Adrenal gland (tissue), 9 donors: ENCODE measurements at regions not wholly inside any gene's neighbourhood (a gene's known extent, or its start where the extent isn't known, plus 50 kb on each side); places are given as distances from the start of the nearest gene placed in this dataset.

Source experiments
- DNase-seq, 7 donors: peaks; one replicate each; pipeline ENCODE4 v3.0.0-alpha.2; 2019 to 2020
- H3K27ac ChIP-seq, 5 donors: fragments of 200-600 bp; sonication (generic) in 4 of 5; 1 replicate in 3 of 5; 2 replicates in 2 of 5; pipeline versions ENCODE4 v1.5.1 to v1.8.0; 2016 to 2020; ENCODE audit warnings: mild to moderate bottlenecking in 1 of 5
- H3K27me3 ChIP-seq: fragments of 200-600 bp; 2 replicates; pipeline ENCODE4 v1.8.0; 2021
- H3K36me3 ChIP-seq, 2 donors: fragments of 200-600 bp; replicated peaks in 1 of 2; 1 replicate in 1 of 2; 2 replicates in 1 of 2; pipeline versions ENCODE4 v1.5.1 to v1.8.0; 2018 to 2022
- H3K4me1 ChIP-seq, 2 donors: fragments of 200-600 bp; replicated peaks in 1 of 2; 1 replicate in 1 of 2; 2 replicates in 1 of 2; pipeline versions ENCODE4 v1.5.1 to v1.8.0; 2018 to 2021
- H3K4me3 ChIP-seq, 4 donors: fragments of 200-600 bp; sonication (generic) in 3 of 4; one replicate each; pipeline ENCODE4 v1.5.1; 2016 to 2018
- H3K9me3 ChIP-seq, 3 donors: fragments of 200-600 bp; sonication (generic) in 1 of 3; replicated peaks in 1 of 3; 1 replicate in 2 of 3; 2 replicates in 1 of 3; pipeline versions ENCODE4 v1.5.1 to v1.8.0; 2016 to 2021
- CTCF ChIP-seq, 6 experiments: fragments of 450-650 bp in 4 of 6; fragments of 200-600 bp in 2 of 6; sonication (generic) in 1 of 6; IDR thresholded peaks; 1 replicate in 5 of 6; 2 replicates in 1 of 6; pipeline versions ENCODE4 v1.5.1 to v1.8.0; 2016 to 2021; ENCODE audit warnings: antibody characterized with exemption in 6 of 6, mild to moderate bottlenecking in 2 of 6, moderate library complexity in 1 of 6
- POLR2A ChIP-seq, 2 donors: fragments of 450-650 bp; IDR thresholded peaks; one replicate each; pipeline ENCODE4 v1.6.1; 2017; ENCODE audit warnings: antibody characterized with exemption in 2 of 2, mild to moderate bottlenecking in 2 of 2, moderate library complexity in 1 of 2
- WGBS, 4 donors: extraction: QIAGEN DNeasy Blood & Tissue Kit in 2 of 4; methylation state at CpG; one replicate each; pipeline versions ENCODE4 v1.1.5 to v1.1.7; 2013 to 2017; 5-methylcytosine and 5-hydroxymethylcytosine counted together
- intact Hi-C, 2 donors: fragments of 100-400 bp; cut with DNase I; formaldehyde crosslinking; loops; one replicate each; pipeline versions ENCODE4 v1.14.1 to v1.15.0; 2022 to 2023
- donor health status: healthy with polysubstance abuse.
- donor health status: Bipolar disorder and iron deficiency.
- donor health status: DM: yes; HTN: yes; CAD: no.
- donor health status: DM: no; HTN: no; CAD: no.
- donor health status: DM: no; HTN: no; CAD: no.

DNA sequence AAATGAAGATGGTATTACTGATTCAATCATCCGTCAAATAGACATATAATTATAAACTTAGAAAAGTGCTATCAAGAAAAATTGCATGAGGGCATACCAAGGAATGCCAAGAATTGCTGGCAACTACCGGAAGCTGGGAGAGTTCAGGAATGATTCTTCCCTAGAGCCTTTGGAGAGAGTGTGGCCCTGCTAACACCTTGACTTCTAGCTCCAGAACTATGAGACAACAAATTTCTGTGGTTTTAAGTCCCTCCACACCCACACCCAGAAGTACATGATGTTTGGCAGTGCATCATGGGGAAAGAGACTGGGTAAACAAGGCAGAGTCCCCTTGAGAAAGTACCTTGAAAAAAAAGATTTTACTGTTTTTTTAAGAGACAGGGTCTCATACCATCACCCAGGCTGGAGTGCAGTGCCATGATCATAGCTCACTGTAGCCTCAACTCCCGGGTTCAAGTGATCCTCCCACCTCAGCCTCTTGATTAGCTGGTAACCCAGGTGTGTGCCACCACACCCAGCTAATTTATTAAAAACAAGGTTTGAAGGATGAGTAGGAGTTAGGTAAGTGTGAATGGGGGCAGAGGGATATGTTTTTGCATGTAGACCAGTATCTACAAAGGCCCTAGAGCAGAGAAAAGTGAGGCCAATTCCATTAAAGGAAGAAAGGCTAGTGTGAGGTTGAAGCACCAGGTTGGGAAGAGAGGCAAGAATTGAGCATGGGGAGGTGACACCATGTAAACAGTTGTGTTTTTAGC is 53.1 kb downstream of the GSX2 start:
- H3K4me1 ChIP-seq: no peaks in the 10 kb centered on the region
- H3K36me3 ChIP-seq: no peaks in the 10 kb centered on the region
- DNase-seq: no peak
- intact Hi-C loops: no loop called here
- H3K9me3 ChIP-seq: no peaks in the 10 kb centered on the region
- no peak overlapping the region for H3K27ac ChIP-seq
- TF ChIP-seq POLR2A (IDR thresholded peaks at IDR 0.05): no peak
- no peak for TF ChIP-seq CTCF (IDR thresholded peaks at IDR 0.05)
- WGBS, 4 donors: 77 to 80% (median 78%) methylated on average over 3 of the region's 3 CpGs
- no peak overlapping the region for H3K4me3 ChIP-seq
- no peaks in the 10 kb centered on the region for H3K27me3 ChIP-seq

DNA sequence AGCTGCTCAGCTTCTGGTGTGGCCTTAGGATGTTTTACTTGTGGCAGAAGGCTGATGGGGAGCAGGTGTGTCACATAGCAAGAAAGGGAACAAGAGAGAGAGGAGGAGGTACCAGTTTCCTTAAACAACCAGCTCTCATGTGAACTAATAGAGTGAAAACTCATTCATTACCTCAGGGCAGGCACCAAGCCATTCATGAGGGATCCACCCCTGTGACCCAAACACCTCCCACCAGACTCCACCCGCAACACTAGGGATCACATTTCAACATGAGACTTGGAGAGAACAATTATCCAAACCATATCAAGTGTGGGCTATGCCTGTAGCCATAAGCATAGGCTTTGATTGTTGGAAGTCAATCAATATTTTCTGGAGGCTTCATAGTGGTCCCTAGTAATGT is 56.0 kb downstream of the GSX2 start:
- H3K4me3 ChIP-seq: no peak overlapping the region
- no peak for TF ChIP-seq POLR2A (IDR thresholded peaks at IDR 0.05)
- TF ChIP-seq CTCF (IDR thresholded peaks at IDR 0.05): no peak
- H3K9me3 ChIP-seq: no peaks in the 10 kb centered on the region
- 90 to 100% (median 95%) methylated on average over 1 of the region's 1 CpG for WGBS, 4 donors
- H3K4me1 ChIP-seq: no peaks in the 10 kb centered on the region
- intact Hi-C loops: no loop called here
- DNase-seq: no peak
- H3K36me3 ChIP-seq: no peaks in the 10 kb centered on the region
- H3K27ac ChIP-seq: no peak overlapping the region
- H3K27me3 ChIP-seq: no peaks in the 10 kb centered on the region

GRCh38 chr4:54157606-54158005 is 57.6 kb downstream of the GSX2 start:
- Histone ChIP-seq H3K27me3 (no peaks in the 10 kb centered on the region), H3K27ac (no peak overlapping the region), H3K4me3 (no peak overlapping the region), H3K36me3 (no peaks in the 10 kb centered on the region), H3K4me1 (no peaks in the 10 kb centered on the region), H3K9me3 (no peaks in the 10 kb centered on the region)
- no peak for DNase-seq
- TF ChIP-seq CTCF (IDR thresholded peaks at IDR 0.05) (no peak), POLR2A (IDR thresholded peaks at IDR 0.05) (no peak)
- intact Hi-C loops: no loop called here

DNA sequence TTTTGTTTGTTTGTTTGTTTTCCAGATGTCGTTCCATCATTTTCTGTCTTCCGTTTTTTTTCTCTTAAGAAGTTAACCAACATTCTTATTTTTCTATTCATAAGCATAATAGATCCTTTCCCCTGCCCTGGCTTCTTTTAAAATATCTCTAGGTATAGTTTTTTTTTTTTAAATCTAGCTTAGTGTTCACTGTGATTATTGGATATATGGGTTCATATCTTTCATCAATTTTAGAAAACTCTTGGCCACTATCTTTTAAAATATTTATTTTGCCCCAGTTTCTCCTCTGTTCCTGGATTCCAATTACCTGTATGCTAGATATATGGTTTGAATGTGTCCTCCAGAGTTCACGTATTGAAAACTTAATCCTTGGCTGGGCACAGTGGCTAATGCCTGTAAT is 59.6 kb downstream of the GSX2 start:
- TF ChIP-seq CTCF (IDR thresholded peaks at IDR 0.05): no peak
- TF ChIP-seq POLR2A (IDR thresholded peaks at IDR 0.05): no peak
- no peak for DNase-seq
- 51 to 62% (median 59%) methylated on average over 3 of the region's 3 CpGs for WGBS, 4 donors
- Histone ChIP-seq H3K36me3 (no peaks in the 10 kb centered on the region), H3K9me3 (no peaks in the 10 kb centered on the region), H3K27me3 (no peaks in the 10 kb centered on the region), H3K27ac (no peak overlapping the region), H3K4me3 (no peak overlapping the region), H3K4me1 (no peaks in the 10 kb centered on the region)
- intact Hi-C loops: no loop called here
